Breast epithelium (tissue), 3 donors: ENCODE measurements at regions not wholly inside any gene's neighbourhood (a gene's known extent, or its start where the extent isn't known, plus 50 kb on each side); places are given as distances from the start of the nearest gene placed in this dataset.

Experiments used
- POLR2AphosphoS5 ChIP-seq, 3 donors: sonication (generic); formaldehyde crosslinking; IDR thresholded peaks; one replicate each; pipeline ENCODE4 v1.6.1; 2017; ENCODE audit warnings: antibody characterized with exemption in 3 of 3
- TF ChIP-seq, protein P1 (sequence below), 3 donors: fragments of 450-650 bp; IDR thresholded peaks; one replicate each; pipeline ENCODE4 v1.5.1; 2016 to 2017; ENCODE audit warnings: antibody characterized with exemption in 3 of 3, mild to moderate bottlenecking in 3 of 3, moderate library complexity in 3 of 3

DNA sequence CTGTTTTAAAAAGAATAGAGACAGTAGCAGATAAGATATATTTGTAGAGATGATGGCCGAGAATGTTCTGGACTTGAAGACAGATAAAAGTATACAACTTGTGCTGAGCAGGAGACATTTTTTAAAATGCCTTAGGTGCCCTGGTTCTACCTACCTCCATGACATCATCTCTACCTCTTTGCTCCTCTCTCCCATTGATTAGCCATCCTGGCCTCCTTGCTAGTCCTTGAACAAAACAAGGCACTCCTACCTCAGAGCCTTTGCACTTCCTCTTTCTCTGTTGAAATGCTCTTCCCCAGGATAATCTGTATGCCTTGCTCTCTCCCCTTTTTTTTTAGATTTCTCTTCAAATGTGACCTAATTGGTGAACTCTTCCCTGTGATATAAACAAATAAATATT lies 92.6 kb upstream of the MAGI3 start:
- TF ChIP-seq, protein P1, sequence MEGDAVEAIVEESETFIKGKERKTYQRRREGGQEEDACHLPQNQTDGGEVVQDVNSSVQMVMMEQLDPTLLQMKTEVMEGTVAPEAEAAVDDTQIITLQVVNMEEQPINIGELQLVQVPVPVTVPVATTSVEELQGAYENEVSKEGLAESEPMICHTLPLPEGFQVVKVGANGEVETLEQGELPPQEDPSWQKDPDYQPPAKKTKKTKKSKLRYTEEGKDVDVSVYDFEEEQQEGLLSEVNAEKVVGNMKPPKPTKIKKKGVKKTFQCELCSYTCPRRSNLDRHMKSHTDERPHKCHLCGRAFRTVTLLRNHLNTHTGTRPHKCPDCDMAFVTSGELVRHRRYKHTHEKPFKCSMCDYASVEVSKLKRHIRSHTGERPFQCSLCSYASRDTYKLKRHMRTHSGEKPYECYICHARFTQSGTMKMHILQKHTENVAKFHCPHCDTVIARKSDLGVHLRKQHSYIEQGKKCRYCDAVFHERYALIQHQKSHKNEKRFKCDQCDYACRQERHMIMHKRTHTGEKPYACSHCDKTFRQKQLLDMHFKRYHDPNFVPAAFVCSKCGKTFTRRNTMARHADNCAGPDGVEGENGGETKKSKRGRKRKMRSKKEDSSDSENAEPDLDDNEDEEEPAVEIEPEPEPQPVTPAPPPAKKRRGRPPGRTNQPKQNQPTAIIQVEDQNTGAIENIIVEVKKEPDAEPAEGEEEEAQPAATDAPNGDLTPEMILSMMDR (IDR thresholded peaks at IDR 0.05), result no peak
- no peak for TF ChIP-seq POLR2AphosphoS5 (IDR thresholded peaks at IDR 0.05)
